K562 (cell line): ENCODE measurements at regions not wholly inside any gene's neighbourhood (a gene's known extent, or its start where the extent isn't known, plus 50 kb on each side); places are given as distances from the start of the nearest gene placed in this dataset.

Source experiments
- CREM ChIP-seq: IDR thresholded peaks from 2 replicates; pipeline ENCODE4 v1.6.1; 2014; ENCODE audit warnings: antibody characterized with exemption, low read depth
- ETV6 ChIP-seq, 3 experiments: fragments of 150-350 bp in 1 of 3; sonication (generic) in 1 of 3; formaldehyde crosslinking in 1 of 3; IDR thresholded peaks; 2 replicates each; pipeline versions ENCODE4 v1.6.1 to v1.8.0; 2014 to 2022; ENCODE audit warnings: borderline replicate concordance in 2 of 3, low read depth in 2 of 3, antibody characterized with exemption in 1 of 3, low read length in 1 of 3, mild to moderate bottlenecking in 1 of 3, missing genetic modification reagents in 1 of 3
- RREB1 ChIP-seq: fragments of 250-450 bp; sonication (Bioruptor Pico); IDR thresholded peaks from 2 replicates; pipeline ENCODE4 v1.4.0; 2020
- SMC3 ChIP-seq: conservative IDR thresholded peaks from 2 replicates; pipeline ENCODE4 v1.6.1; 2011; ENCODE audit warnings: low read depth, low read length, improper control_type of control experiment; ENCODE audit not compliant: insufficient read depth
- TSHZ1 ChIP-seq: fragments of 250-450 bp; sonication (Bioruptor Pico); IDR thresholded peaks from 2 replicates; pipeline ENCODE4 v1.4.0; 2020; ENCODE audit warnings: mild to moderate bottlenecking, moderate library complexity
- ZNF253 ChIP-seq: fragments of 250-450 bp; sonication (Bioruptor Pico); conservative IDR thresholded peaks from 2 replicates; pipeline ENCODE4 v1.6.1; 2021; ENCODE audit warnings: mild to moderate bottlenecking
- TF ChIP-seq, protein P1 (sequence below), 2 experiments: fragments of 450-650 bp; formaldehyde crosslinking in 1 of 2; IDR thresholded peaks; 2 replicates each; pipeline versions ENCODE4 v1.4.0 to v1.6.1; 2014 to 2020; ENCODE audit warnings: mild to moderate bottlenecking in 2 of 2, borderline replicate concordance in 1 of 2, low read depth in 1 of 2

- no peak for TF ChIP-seq ZNF253 (CRISPR knock-in tag)
- TF ChIP-seq ETV6 (IDR thresholded peaks at IDR 0.05; ENCODE audit: borderline replicate concordance in 1 of 2, low read depth in 2 of 2, low read length in 1 of 2) = no peak
- no peak for TF ChIP-seq ETV6 (CRISPR knock-in tag; IDR thresholded peaks at IDR 0.05; ENCODE audit: borderline replicate concordance)
- peak; percentile 65 for TF ChIP-seq CREM
- TF ChIP-seq, protein P1, sequence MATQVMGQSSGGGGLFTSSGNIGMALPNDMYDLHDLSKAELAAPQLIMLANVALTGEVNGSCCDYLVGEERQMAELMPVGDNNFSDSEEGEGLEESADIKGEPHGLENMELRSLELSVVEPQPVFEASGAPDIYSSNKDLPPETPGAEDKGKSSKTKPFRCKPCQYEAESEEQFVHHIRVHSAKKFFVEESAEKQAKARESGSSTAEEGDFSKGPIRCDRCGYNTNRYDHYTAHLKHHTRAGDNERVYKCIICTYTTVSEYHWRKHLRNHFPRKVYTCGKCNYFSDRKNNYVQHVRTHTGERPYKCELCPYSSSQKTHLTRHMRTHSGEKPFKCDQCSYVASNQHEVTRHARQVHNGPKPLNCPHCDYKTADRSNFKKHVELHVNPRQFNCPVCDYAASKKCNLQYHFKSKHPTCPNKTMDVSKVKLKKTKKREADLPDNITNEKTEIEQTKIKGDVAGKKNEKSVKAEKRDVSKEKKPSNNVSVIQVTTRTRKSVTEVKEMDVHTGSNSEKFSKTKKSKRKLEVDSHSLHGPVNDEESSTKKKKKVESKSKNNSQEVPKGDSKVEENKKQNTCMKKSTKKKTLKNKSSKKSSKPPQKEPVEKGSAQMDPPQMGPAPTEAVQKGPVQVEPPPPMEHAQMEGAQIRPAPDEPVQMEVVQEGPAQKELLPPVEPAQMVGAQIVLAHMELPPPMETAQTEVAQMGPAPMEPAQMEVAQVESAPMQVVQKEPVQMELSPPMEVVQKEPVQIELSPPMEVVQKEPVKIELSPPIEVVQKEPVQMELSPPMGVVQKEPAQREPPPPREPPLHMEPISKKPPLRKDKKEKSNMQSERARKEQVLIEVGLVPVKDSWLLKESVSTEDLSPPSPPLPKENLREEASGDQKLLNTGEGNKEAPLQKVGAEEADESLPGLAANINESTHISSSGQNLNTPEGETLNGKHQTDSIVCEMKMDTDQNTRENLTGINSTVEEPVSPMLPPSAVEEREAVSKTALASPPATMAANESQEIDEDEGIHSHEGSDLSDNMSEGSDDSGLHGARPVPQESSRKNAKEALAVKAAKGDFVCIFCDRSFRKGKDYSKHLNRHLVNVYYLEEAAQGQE (IDR thresholded peaks at IDR 0.05; ENCODE audit: borderline replicate concordance) = 0 out of 2 replicates have a peak, but pooled peaks have one; percentile 21
- TF ChIP-seq, protein P1 (CRISPR knock-in tag; IDR thresholded peaks at IDR 0.05; ENCODE audit: low read depth) = no peak
- TF ChIP-seq SMC3 = peak; percentile 61
- TF ChIP-seq TSHZ1 (CRISPR knock-in tag) = no peak
- TF ChIP-seq RREB1 (CRISPR knock-in tag) = no peak
Measured at GRCh38 chr1:209435654-209436566, 147.6 kb upstream of the CAMK1G start (continued).
